ENCODE measurements at regions not wholly inside any gene's neighbourhood (a gene's known extent, or its start where the extent isn't known, plus 50 kb on each side); places are given as distances from the start of the nearest gene placed in this dataset.

GRCh38 chr20:40265825-40266533 is 423.1 kb downstream of the MAFB start:
- TF ChIP-seq CTCF (IDR thresholded peaks at IDR 0.05; ENCODE audit: low read length), result peak; percentile 59
- no peak for TF ChIP-seq EZH2 (IDR thresholded peaks at IDR 0.05; ENCODE audit: borderline replicate concordance, low read length)
